NCI-H446 (cell line): ENCODE measurements at regions not wholly inside any gene's neighbourhood (a gene's known extent, or its start where the extent isn't known, plus 50 kb on each side); places are given as distances from the start of the nearest gene placed in this dataset.
"Not testable (repeated sequence)": the region's sequence is repeated elsewhere in the genome, so short reads cannot be mapped to it uniquely, and the experiment has no call there.

Experiments used
- DNase-seq, 2 experiments: peaks; one replicate each; lab custom pipeline; 2025; lab: John Stamatoyannopoulos, UW

DNA sequence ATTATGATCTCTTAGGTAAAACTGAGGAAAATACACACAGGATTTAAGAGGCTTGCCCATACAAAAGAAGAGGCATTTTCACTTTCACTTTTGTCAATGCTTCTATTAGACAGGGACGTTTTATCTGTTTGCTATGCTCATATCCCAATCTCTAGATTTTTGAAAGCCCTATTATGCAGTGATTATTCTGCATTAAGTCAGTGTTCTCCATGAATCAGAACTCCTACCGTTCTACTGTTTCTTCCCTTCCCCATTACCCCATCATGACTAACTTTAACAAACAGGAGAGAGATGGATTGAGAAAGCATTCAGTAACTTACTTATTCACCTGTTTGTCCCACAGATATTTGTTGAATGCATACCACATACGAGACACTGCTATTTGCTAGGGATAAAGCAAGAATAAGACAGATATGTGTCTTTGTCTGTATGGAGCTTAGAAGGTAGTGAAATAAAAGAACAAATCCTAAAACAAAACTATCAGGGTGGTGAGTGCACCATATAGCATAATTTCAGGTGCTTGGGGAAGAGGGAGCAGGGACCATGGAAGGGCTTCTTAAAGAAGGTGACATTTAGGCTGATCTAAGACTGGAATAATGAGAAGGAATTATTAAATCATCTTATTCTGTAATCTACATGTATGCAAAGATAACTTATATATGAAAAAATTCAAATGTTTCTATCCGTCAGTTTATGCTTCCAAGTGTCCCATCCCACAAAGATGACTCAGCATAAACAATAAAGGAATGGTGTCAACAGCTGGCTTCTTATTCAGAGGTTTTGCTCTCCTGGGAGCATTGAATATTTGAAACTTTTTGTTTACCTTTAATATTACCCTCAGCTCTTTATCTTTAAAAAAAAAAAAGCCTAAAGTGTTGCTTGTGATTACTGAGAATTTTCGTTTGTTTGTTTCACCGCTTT, 328.1 kb downstream of the HINT1 start:
- no peak for DNase-seq

DNA sequence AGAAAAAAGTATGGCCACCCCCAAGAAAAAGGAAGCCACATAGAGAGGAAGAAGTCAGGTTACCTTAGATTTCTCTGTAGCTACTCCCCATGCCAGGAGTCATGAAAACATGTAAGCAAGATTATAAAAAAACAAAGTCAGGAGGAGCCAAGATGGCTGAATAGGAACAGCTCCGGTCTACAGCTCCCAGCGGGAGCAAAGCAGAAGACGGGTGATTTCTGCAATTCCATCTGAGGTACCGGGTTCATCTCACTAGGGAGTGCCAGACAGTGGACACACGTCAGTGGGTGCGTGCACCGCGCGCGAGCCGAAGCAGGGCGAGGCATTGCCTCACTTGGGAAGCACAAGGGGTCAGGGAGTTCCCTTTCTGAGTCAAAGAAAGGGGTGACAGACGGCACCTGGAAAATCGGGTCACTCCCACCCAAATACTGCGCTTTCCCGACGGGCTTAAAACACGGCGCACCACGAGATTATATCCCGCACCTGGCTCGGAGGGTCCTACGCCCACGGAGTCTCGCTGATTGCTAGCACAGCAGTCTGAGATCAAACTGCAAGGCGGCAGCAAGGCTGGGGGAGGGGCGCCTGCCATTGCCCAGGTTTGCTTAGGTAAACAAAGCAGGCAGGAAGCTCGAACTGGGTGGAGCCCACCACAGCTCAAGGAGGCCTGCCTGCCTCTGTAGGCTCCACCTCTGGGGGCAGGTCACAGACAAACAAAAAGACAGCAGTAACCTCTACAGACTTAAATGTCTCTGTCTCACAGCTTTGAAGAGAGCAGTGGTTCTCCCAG, 347.3 kb downstream of the HINT1 start:
- not testable (repeated sequence) for DNase-seq

DNA sequence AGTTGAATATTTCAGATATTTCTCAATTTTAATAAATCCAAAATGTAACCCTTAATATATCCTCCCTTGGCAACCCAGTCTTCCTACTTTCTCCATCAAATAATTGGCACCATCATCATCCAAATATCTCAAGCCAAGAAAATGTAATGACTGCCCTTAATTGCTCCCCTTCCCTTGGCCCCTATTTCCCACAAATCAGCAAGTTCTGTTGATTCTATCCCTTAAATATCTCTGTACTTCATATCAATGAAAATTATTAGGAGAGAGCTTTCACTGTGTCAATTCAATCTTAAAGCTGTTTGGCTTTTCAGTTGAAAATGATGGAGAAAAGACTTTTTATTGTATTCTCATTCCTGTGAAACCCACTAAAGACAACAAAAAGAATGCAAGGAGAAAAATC, 349.8 kb downstream of the HINT1 start:
- DNase-seq = no peak

DNA sequence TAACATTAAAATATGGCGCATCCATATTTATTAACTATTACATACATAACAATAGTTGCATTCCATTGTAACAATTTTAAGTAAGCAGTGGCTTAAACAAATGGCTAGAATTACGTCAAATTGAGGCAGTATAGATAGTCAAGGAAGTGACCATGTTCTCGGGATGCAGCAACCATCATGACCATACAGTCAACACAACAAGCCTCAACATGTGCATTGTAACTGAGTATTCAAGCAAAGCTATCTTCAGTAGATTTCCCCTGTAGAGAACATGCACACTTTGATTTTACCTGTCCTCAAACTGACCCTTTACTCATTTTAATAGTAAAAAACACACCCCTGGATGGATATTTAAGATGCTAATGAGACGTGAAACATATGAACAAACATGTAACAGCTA, 356.4 kb downstream of the HINT1 start:
- DNase-seq = no peak

DNA sequence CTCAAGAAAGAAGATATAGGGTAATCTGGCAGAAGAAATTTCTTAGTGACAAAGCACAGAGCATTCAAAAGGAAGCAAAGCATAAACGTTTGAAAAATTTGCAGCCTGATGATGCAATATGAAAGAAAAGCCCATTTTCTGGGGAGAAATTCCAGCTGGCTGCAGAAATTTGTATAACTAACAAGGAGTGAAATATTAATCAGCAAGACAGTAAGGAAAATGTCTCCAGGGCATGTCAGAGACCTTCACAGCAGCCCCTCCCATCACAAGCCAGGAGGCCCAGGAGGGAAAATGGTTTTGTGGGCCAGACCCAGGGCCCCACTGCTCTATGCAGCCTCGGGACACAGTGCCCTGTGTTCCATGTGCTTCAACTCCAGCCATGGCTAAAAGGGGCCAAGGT, 359.4 kb downstream of the HINT1 start:
- DNase-seq = no peak

DNA sequence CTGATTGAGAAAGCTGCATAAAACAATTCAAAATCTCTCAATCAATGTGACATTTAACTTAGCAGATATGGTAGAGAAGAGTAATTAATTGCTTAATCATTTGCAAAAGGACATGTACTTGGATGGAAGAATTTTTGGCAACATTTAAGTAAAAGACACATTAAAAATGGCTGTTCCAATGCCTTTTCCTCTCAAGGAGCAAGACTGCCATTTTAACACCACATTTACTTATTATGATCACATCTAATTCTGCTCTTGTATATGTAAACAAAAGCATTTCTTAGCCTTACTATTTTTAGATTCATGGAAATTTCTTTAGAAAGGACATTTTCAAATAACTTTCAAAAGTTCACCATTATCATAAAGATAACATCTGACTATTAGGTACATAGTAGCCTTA, 360.0 kb downstream of the HINT1 start:
- DNase-seq = no peak

DNA sequence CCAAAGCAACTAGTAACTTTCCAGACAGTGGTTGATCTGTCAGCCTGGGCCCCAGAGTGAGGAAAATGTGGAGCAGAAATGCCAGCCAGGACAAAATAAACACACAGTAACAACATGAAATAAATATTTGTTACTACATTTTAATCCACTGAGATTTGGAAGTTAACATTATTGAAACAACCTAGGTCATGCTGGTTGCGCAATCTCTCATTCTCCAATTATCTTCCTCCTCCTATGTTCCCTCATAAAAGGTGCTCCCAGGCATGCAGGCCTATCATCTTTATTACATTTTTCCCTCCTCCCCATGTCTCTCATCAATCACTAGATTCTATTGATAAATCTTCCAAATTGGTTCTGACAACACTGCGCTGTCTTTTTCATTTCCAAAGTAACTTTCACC, 363.1 kb downstream of the HINT1 start:
- DNase-seq = no peak

DNA sequence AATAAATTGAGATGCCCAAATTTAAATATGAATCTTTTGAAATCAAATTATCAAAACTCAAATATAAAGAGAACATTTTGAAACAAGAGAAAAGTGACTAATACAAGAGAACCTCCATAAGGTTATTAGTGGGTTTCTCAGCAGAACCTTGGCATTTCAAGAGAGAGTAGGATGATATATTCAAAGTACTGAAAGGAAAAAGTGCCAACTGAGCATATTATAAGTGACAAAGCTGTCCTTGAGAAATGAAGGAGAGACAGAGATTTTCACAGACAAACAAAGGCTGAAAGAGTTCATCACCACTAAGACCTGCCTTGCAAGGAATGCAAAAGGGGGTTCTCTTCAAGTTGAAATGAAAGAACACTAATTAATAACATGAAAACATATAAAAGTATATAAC, 366.0 kb downstream of the HINT1 start:
- DNase-seq = no peak

DNA sequence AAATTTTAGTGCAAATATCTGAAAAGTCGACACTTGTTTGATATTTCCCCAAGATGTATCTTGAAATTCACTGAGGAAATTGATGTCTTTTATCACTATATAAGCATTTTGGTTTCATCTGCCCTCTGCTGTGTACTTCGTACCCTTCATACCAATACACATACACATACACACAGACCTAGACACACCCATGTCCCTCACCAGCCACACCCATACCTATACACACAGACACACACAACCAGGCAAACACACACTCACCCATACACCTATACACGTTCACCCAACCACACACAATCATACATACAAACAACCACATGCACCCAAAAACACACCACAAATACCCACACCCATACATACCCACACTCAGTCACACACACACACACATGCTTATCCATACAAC, 367.8 kb downstream of the HINT1 start:
- no peak for DNase-seq

DNA sequence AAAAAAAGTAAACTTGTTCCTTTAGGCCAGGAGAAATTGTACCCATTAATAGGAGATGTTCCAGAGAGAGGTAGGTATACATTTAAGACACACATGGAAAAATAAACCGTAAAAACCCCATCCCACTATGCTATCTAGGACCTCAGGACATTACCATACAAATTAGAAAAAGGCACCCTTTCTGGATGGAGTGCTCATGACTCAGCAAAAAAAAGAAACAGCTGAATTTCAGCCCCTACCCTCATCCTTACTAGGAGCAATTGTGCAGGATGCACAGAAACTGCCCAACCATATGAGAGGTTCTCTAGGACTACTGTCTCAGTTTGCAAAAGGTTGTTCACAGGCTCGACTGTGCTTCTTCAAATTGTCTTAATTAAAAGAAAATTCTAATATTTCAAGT, 368.2 kb downstream of the HINT1 start:
- DNase-seq = no peak

DNA sequence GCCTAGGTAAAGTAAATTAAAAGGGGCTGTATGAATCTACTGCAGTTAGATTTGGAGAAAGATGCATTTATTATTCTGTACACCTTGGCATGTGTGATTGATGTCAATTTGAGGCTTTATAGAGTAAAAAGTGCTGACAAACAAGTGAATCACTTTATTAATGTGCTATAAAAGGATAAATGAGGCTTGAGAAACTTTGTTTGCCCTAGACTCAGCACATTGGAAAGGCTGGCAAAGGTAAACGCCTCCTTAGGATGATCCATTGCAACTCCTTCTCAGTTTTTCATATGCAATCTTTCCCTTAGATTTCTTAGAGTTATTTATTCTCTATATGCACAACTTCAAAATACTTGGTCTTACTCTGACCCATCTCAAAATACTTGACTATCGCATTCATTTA, 369.0 kb downstream of the HINT1 start:
- no peak for DNase-seq

DNA sequence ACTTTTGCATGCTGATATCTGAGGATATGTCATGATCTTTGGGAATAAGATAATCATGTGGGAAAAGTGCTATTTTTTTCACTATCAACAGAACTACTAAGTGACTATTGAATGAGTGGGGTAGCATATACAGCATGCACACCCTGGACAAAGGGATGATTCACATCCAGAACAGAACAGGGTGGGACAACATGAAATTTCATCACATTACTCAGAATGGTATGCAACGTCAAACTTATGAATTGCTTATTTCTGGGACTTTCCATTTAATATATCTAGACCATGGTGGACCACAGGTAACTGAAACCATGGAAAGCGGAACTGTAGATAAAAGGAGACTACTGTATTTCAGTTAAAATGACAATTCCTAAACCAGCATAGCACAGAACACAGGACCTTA, 370.0 kb downstream of the HINT1 start:
- DNase-seq = no peak

DNA sequence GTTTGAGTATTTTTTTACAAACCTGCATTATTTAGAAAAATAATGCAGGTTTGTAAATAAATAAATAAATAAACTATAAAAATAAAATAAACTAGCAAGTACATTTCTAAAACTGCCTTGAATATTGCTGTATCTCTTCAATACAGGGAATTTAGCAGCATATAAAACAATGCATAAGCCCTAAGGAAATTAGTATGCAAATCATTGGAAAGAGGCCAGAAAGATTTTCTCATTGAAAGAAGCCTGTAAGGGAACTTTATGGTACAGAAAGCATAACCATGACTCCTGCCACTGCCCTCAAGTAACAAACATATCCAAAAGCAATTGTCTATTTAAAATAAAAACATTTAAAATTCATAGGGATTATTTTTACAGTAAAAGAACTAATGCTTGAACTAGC, 387.3 kb downstream of the HINT1 start:
- no peak for DNase-seq

DNA sequence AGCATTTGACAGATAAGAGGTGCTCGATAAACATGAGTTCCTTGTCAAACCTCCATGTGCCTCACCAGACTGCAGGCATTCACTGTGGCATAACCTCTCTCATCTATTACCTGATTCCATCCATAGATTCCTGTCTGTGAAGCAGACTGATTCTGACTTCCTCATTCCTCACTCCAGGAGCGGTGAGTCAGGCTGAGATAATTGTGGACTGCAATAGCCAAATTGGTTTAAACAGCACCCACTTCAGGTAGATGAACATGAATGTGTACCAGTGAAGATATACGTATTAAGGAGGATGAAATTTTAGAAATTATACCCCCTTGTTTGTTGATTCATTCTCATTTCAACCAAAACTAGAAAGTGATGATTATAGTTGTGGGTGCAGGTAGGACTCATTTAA, 391.2 kb downstream of the HINT1 start:
- no peak for DNase-seq

DNA sequence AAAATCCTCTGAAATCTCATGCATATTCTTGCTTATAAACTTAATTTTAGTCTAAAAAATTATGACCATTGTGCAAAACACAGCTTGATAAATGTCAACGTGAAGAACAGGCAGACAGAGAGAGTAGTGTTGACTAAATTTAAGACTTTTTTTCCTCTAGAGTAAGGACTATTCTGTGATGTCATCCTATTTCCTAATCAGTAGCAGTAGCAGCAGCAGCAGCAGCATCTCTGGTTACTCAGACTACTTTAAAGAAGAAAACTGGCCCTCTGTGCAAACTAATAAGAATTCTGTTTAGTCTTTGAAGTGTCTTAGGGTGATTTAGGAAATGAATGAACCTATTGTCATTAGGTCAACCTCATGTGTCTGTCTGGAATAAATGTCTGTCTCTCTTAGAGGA, 403.0 kb downstream of the HINT1 start:
- DNase-seq = no peak

DNA sequence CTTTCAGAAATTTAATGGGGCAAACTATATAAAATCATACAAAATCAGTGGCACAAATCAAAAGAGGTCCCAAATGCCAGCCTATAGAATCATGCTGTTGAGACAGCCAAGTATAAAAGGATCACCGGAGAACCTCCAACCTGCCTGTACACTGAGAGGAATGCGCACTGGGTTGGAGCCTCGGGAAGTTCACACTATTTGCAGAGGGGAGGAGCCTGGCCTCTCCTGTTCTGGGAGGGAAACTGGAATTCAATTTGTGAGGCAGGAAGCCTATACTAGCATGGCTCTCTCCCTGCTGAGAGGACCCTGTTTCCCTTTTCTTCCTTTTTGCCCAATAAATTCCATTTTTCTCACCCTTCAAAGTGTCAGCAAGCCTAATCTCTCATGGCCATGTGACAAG, 406.0 kb downstream of the HINT1 start:
- DNase-seq = no peak

DNA sequence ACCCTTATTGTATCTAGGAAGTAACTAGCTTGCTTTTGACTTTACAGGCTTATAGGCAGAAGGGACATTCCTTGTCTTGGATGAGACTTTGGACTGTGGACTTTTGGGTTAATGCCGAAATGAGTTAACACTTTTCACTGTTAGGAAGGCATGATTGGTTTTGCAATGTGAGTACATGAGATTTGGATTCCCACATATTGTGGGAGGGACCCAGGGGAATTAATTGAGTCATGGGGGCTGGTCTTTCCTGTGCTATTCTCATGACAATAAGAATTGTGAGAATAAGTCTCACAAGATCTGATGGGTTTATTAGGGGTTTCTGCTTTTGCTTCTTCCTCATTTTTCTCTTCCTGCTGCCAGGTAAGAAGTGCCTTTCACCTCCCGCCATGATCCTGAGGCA, 417.5 kb downstream of the HINT1 start:
- DNase-seq = no peak

DNA sequence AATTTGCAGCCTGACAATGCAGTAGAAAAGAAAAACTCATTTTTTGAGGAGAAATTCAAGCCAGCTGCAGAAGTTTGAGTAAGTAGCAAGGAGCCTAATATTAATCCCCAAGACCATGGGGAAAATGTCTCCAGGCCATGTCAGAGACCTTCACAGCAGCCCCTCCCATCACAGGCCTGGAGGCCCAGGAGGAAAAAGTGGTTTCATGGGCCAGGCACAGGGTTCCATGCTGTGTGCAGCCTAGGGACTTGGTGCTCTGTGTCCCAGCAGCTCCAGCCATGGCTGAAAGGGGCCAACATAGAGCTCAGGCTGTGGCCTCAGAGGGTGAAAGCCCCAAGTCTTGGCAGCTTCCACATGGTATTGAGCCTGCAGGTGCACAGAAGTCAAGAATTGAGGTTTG, 418.4 kb downstream of the HINT1 start:
- not testable (repeated sequence) for DNase-seq

DNA sequence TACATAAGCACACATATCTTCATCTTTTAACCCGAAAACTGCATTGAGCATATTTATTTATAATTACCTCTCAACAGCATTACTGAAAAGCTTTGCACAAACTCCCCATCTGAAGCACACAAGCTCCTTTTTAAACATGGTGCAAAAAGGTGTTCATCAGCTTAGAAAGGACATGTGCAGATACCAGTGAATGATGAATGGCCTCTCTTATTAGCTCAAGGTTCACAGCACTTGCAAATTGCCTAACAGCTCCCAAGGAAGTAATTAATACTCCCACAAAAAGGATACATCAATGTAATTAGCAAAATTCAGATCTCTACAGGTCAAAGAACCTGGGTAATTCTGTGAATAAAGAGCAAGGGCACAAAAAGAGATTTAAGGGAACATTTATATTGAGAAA, 422.0 kb downstream of the HINT1 start:
- no peak for DNase-seq

DNA sequence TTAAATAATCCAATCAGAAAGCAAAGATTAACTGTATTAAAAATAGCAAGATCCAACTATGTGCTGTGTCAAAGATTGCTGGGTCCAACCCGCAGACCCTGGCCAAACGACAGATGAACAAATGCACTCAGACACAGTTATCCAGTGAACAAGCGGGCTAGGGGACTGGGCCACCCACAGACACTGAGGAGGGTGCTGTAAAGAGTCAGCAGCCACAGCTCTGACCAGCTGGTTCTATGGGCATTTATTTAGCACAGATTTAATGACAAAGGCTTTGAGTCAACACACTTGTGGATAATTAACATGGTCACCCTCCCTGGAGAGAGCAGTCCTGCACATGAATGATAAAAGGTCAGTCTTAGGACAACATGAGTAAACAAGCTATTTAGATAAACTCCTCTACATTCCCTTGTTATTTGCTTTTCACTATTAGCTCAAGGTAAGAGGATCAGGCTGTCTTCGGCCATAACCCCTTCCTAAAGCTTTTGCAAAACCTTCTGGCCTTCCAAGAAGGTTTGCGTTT, 424.9 kb downstream of the HINT1 start:
- DNase-seq = no peak

DNA sequence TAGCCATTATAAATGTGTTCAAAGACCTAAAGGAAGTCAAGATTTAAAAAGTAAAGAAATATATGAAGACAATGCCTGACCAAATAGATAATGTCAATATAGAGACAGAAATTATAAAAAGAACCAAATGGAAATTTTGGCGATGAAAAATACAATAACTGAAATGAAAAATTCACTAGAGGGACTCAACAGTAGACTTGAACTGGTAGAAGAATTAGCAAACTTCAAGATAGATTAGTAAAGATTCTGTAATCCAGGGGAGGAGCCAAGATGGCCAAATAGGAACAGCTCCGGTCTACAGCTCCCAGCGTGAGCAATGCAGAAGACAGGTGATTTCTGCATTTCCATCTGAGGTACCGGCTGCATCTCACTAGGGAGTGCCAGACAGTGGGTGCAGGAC, 433.2 kb downstream of the HINT1 start:
- no peak for DNase-seq

DNA sequence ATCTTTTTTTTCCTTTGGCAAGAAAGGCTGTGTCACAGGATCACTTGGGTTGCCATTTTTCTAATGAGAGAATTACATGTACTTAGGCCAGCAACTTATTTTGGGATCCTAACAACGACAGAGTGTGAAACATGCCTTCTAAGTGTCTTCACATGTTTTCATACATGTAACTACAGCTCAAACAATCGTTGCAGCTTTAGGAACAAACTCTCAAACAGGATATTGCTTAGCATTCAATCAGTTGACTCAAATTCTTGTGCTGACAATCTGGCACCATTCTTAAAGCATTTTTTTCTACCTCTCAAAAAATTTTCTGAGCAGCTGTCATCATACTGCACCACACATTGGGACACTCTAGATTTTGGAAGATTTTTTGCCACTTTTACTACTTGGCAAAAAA, 435.5 kb downstream of the HINT1 start:
- no peak for DNase-seq

DNA sequence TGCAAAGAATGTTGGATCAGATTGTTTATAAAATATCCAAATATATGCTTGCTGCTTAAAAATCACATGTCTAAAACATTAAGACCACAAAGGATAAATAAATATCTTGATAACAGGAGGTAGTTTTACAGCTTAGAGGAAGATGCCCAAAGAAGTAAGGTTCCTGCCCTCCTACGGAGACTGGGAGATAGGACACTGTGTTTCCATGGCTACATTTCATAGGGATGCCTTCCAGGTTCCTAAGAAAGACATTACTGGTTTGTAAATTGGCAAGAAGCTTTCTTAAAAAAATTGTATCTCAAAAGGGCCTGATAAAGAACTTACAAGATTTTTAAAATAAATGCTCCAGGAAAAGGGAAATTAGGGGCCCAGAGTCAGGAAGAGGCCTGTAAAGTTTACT, 437.2 kb downstream of the HINT1 start:
- DNase-seq = no peak
